ENCODE measurements at regions not wholly inside any gene's neighbourhood (a gene's known extent, or its start where the extent isn't known, plus 50 kb on each side); places are given as distances from the start of the nearest gene placed in this dataset.

- no peaks in the 10 kb centered on the region for H3K4me1 ChIP-seq
- H3K27ac ChIP-seq: no peak overlapping the region
- no peak for DNase-seq (ENCODE audit: extremely low spot score in 2 of 2)
- TF ChIP-seq POLR2A (IDR thresholded peaks at IDR 0.05) (no peak), CTCF (IDR thresholded peaks at IDR 0.05) (no peak), POLR2AphosphoS5 (IDR thresholded peaks at IDR 0.05; ENCODE audit: insufficient read depth in 1 of 2, low read depth in 1 of 2) (no peak)
- no peaks in the 10 kb centered on the region for H3K27me3 ChIP-seq
- no peaks in the 10 kb centered on the region for H3K36me3 ChIP-seq
- intact Hi-C loops (cut with DNase I): no loop called here
- no peak overlapping the region for H3K4me3 ChIP-seq
- H3K9me3 ChIP-seq: no peaks in the 10 kb centered on the region
Observed at GRCh38 chr9:26012797-26013196, 334.6 kb upstream of the TUSC1 start.

- no peak for TF ChIP-seq CTCF (IDR thresholded peaks at IDR 0.05)
- TF ChIP-seq POLR2A (IDR thresholded peaks at IDR 0.05): no peak
- no peak for TF ChIP-seq POLR2AphosphoS5 (IDR thresholded peaks at IDR 0.05; ENCODE audit: insufficient read depth in 1 of 2, low read depth in 1 of 2)
- no peak overlapping the region for H3K4me3 ChIP-seq
- no peaks in the 10 kb centered on the region for H3K4me1 ChIP-seq
- no peak for DNase-seq (ENCODE audit: extremely low spot score in 2 of 2)
- intact Hi-C loops (cut with DNase I): no loop called here
- H3K27ac ChIP-seq: no peak overlapping the region
- H3K9me3 ChIP-seq: no peaks in the 10 kb centered on the region
- no peaks in the 10 kb centered on the region for H3K36me3 ChIP-seq
- H3K27me3 ChIP-seq: no peaks in the 10 kb centered on the region
Observed at GRCh38 chr9:25994605-25995004, 316.4 kb upstream of the TUSC1 start.

GRCh38 chr9:25990376-25990775 is 312.1 kb upstream of the TUSC1 start:
- Histone ChIP-seq H3K27ac (no peak overlapping the region), H3K4me1 (no peaks in the 10 kb centered on the region), H3K9me3 (no peaks in the 10 kb centered on the region), H3K36me3 (no peaks in the 10 kb centered on the region), H3K4me3 (no peak overlapping the region), H3K27me3 (no peaks in the 10 kb centered on the region)
- intact Hi-C loops (cut with DNase I): no loop called here
- TF ChIP-seq CTCF (IDR thresholded peaks at IDR 0.05) (no peak), POLR2AphosphoS5 (IDR thresholded peaks at IDR 0.05; ENCODE audit: insufficient read depth in 1 of 2, low read depth in 1 of 2) (no peak), POLR2A (IDR thresholded peaks at IDR 0.05) (no peak)
- DNase-seq (ENCODE audit: extremely low spot score in 2 of 2): no peak

- H3K4me1 ChIP-seq: no peaks in the 10 kb centered on the region
- no peaks in the 10 kb centered on the region for H3K27me3 ChIP-seq
- no peaks in the 10 kb centered on the region for H3K36me3 ChIP-seq
- H3K9me3 ChIP-seq: no peaks in the 10 kb centered on the region
- H3K4me3 ChIP-seq: no peak overlapping the region
- no peak for TF ChIP-seq POLR2A (IDR thresholded peaks at IDR 0.05)
- TF ChIP-seq POLR2AphosphoS5 (IDR thresholded peaks at IDR 0.05; ENCODE audit: insufficient read depth in 1 of 2, low read depth in 1 of 2): no peak
- TF ChIP-seq CTCF (IDR thresholded peaks at IDR 0.05): no peak
- H3K27ac ChIP-seq: no peak overlapping the region
- no peak for DNase-seq (ENCODE audit: extremely low spot score in 2 of 2)
- intact Hi-C loops (cut with DNase I): no loop called here
Observed at GRCh38 chr9:25975667-25976066, 297.4 kb upstream of the TUSC1 start.

GRCh38 chr9:25964239-25964638 is 286.0 kb upstream of the TUSC1 start:
- TF ChIP-seq POLR2AphosphoS5 (IDR thresholded peaks at IDR 0.05; ENCODE audit: insufficient read depth in 1 of 2, low read depth in 1 of 2) (no peak), POLR2A (IDR thresholded peaks at IDR 0.05) (no peak), CTCF (IDR thresholded peaks at IDR 0.05) (no peak)
- Histone ChIP-seq H3K27ac (no peak overlapping the region), H3K27me3 (no peaks in the 10 kb centered on the region), H3K4me3 (no peak overlapping the region), H3K9me3 (no peaks in the 10 kb centered on the region), H3K36me3 (no peaks in the 10 kb centered on the region), H3K4me1 (no peaks in the 10 kb centered on the region)
- intact Hi-C loops (cut with DNase I): no loop called here
- no peak for DNase-seq (ENCODE audit: extremely low spot score in 2 of 2)
